HG03439 (cell line): ENCODE measurements at regions not wholly inside any gene's neighbourhood (a gene's known extent, or its start where the extent isn't known, plus 50 kb on each side); places are given as distances from the start of the nearest gene placed in this dataset.

Experiments used
- ATAC-seq: cut with Tn5 transposase; IDR thresholded peaks from one replicate; pipeline ENCODE4 v1.9.1; 2021; ENCODE audit warnings: mild to moderate bottlenecking, moderate library complexity; ENCODE audit not compliant: unreplicated experiment

DNA sequence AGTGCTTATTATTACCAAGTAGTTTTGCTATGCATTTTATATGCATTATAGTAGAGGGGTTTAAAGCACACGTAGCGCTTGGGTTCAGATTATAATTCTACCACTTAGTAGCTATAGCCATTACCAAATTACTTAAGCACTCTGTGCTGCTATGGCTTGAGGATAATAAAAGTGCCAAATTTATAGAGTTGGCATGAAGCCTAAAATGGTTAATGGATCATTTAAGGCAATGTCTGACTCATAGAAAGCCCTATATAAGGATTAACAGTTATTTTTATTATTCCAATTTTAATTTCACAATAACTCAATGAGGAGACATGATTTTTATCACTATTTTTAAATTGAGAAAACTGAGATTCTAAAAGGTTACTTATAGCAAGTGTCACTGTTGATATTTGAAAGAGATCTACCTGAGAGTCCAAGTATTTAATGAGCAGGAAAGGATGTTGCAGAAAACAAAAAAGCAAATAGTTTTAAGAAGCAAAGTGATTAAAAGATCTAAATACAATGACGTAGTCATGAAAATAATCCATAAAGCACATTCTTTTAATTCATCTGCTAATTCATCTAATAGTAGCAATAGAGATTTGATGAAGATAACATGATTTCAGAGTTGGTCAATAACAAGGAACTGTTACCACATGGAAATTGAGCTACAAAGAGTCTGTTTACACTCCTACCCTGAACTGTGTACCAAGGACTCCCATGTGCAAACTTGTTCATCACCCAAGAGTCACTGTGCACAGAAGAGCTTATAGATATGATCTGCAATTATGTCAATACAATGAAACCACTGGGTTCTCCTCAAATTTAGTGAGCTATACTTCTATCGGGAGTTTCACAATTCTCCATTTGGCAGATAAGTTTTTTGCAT, 78.8 kb upstream of the DTNA start:
- ATAC-seq = no peak

DNA sequence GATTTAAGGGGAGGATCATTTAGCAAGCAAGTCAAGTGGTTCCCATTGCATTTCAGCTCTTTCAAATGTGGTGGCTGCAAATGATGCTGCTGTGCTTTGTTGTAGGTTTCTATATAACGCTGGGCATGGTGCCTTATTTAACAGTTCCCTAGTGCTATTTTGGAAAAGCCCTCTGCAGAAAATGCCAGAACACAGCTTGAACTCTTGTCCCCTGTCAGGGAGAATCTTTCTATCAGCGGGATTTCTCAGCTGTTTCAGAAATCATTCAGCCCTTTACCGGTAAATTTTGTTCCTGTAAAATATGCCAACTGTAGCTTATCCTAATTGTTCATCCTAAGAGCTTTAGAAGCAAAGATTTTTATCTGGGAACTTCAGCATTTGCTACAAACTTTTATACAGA, 77.8 kb upstream of the DTNA start:
- no peak for ATAC-seq

DNA sequence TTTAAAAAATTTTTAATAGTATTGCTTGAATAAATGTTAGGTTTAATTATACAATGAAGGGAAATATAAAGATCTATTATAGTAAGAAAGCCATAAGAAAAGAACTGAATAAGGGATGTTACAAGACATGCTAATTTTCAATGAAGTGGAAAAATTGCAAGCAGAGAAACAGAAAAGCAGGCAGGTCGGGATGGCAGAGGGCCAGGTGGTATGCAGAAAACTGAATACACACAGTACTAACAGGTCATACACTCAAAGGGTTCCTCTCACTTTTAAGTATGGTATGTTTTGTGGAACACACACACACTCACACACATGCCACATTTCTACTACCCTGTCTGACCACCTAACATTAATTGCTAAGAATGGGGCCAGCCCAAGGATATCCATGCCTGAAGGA, 76.7 kb upstream of the DTNA start:
- no peak for ATAC-seq

DNA sequence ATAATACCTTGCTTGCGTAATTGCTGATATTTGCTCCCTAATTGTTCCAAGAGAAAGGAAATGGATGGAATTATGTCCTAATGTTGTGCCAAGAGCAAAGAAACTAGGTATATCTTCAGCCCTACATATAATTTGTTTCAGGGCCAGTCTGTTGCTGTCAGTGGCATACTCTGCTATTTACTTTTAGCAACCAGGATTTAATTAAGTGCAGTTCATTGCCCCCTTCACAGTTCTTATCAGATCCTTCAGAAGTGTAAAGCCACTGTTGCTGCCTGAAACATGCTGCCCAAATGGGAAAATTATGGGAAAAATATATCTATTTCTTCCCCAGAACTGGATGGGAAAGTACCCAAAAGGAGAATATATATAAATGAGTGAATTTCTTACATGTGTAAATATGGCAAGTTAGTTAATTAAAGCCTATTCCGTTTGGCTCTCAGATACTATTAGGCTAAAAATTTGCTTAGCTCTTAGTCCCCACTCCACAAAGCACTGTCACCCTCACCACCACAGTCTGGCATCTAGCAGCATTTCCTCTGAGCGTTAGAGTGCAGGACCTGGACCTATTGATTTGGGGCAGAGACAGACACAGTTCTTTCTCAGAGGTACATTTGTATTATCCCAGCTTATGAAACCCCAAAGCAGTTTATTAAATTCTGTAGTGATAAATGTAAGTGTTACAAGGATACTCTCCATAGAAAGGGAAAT, 72.8 kb upstream of the DTNA start:
- ATAC-seq = no peak

DNA sequence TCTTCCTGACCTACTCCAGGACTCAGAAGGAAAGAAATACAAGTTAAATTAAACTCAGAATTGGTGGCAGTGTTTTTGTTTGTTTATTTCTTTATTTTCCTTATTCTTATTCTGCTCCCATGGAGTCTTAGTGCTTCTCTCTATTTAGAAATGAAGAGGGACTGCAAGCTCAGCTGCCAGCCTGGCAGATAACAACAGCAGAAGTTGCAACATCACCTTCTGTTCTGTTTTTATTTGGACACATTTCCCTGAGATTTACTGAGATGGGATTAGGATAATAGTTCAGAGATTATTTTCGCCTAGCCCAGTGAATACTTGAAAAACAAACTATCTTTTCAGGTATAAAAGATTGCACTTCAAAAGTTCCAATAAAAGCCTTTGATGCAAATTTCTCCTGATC, 70.4 kb upstream of the DTNA start:
- ATAC-seq = no peak

DNA sequence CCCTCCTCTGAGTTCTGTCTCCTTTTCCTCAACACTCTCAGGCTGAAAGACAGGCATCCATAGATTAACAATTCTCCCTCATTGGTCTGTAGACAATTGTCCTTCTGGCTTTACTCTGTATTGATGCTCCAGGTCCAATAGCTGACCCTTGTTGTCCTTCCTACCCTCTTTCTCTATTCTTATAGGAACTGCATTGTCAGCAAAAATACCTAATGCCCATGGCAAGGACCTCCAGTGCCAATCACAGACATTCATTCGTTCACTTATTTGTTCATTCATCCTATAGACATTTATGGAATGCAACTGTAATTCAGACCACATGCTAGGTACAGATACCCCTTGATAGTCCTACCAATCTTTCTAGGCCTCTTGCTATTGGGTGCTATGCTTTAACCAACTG, 69.8 kb upstream of the DTNA start:
- ATAC-seq = no peak

DNA sequence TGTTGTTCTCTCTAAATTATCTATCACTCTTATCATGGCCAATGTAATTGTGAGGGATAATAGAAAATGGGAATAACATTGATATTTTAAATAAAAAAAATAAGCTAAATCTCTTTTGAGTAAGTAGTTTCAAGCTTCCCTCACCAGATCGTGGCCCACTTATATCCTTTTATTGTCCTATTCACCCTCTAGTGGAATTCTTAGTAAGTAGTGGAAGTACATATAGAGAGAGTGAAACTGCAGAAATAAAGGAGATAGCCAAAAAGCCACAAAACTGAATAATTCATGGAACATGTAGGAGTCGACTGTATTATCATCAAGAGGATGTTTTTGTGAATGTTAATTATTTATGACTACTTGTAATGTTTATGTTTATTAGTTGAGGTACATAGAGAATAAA, 66.1 kb upstream of the DTNA start:
- ATAC-seq = no peak

GRCh38 chr18:34647251-34647650, 62.8 kb upstream of the DTNA start:
- peak; percentile 89 for ATAC-seq

- ATAC-seq = no peak
These were observed 61.7 kb upstream of the DTNA start for GRCh38 chr18:34648269-34648985.

GRCh38 chr18:34649080-34649479, 61.0 kb upstream of the DTNA start:
- ATAC-seq = no peak

- ATAC-seq = no peak
These were observed 60.0 kb upstream of the DTNA start for GRCh38 chr18:34650121-34650545.

- no peak for ATAC-seq
These were observed 58.3 kb upstream of the DTNA start for GRCh38 chr18:34651586-34652369.

DNA sequence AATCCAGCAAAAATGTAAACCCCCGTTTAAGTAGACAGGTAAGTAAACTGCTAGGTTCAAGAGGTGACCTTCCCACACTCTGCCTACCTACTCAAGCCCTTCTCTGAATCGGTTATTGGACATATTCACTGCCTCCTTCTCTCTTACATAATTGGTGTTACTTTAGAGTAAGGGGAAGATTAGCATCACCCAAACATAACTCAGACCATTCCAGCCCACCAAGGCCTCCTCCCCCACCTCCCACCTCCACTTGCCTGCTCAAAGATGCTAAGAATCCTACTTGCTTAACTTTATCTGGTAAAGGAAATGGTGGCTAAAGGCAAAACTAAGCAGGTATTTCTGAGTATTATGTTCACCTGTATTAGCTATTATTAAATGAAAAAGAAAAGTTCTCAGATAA, 55.0 kb upstream of the DTNA start:
- no peak for ATAC-seq

- ATAC-seq = no peak
These were observed 52.1 kb upstream of the DTNA start for GRCh38 chr18:34657860-34658500.

DNA sequence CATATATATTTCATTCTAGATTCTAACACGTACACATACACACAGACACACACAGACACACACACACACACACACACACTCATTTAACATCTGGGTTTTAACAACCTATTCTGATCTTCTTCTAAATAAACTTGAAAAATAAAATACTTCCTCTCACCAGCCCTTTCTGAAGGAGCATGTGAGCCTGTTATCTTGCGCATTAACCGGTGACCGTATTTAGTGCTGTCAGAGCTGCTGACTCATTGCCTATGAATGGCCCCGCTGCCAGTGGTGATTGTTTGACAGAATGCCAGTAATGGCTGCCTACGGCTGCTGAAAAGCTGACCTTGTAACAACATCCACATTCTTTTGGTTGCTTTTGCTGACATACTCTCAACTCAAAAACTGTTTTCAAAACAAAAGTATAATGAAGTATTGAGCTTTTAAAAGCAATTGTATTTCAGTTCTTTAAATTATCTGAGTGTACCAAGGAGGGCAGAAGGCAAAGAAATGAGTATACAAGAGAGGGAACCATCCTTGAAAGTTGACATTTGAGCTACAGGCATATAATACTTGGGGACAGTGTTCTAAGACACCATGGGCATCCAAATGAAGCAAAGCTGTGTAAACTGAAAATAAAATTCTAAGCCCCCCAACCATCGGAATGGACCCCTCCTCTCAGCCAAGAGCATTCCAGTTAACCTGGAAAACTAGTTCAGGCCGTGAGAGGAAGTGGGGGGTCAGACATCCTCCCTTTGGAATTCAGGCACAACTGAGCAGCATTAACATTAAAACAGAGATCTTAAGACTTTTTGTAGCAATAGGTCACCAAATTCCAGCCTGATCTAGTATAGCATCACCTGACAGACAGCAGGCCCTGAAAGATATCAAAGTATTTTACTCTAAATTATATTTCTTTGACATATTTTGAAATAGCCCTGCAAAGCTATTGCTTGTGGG, 50.2 kb upstream of the DTNA start:
- no peak for ATAC-seq
